ENCODE measurements at regions not wholly inside any gene's neighbourhood (a gene's known extent, or its start where the extent isn't known, plus 50 kb on each side); places are given as distances from the start of the nearest gene placed in this dataset.

DNA sequence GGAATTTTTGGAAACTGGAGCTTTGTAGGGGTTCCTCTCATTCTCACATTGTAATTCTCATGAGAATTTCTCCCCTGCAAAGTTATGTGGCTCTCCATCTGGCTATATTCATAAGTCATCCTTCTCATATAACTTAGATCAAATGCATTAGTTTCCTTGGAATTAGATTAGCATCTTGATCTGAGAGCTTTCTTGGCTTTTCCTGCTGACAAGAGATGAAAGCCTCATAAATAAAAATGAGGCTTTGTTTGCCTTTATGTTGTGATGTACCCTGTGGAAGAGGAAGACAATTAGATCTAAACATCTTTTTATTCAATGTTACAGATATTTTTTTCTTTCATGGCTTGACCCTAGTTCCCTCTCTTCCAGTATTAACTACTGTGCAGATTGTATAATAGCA, 165.4 kb upstream of the ZPLD1 start:
- no peak for TF ChIP-seq CTCF (conservative IDR thresholded peaks at IDR 0.05; ENCODE audit: low read length)
- DNase-seq (ENCODE audit: low read depth): no peak
- no peak overlapping the region for H3K4me3 ChIP-seq (ENCODE audit: low read length)

DNA sequence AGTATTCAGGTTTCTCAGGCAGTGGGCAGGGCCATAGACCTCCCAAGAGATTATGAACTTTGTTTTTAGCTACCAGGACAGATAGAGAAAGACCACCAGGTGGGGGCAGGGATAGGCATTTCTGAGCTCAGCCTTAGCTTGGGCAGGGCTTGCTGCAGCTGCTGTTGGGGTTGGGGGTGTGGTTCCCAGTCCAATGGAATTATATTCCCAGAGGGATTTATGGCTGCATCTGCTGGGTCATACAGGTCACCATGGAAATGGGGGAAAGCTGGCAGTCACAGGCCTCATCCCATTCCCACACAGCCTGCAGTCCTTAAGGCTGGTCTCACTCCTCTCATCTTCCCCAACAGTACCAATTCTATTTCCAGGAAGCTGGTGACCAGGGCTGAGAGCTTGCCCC, 144.6 kb upstream of the ZPLD1 start:
- DNase-seq (ENCODE audit: low read depth): no peak
- H3K4me3 ChIP-seq (ENCODE audit: low read length): no peak overlapping the region
- no peak for TF ChIP-seq CTCF (conservative IDR thresholded peaks at IDR 0.05; ENCODE audit: low read length)

DNA sequence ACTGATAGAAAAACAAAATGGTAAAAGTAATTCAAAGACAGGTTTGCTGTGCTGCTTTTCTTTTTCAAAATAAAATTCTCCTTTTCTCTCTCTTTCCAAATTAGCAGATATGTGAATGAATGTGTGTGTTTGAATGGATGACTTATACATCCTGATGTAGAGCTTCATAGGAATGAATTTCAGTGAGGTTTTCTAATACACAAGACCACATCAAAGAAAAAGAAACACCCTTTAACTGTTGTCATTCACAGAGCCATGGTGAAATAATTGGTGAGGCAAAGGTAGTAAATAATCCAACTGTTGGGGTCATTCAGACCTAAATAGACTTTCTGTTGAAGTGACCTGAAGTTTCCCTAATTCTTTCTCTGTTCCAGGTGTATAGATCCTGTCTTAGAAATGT, 139.1 kb upstream of the ZPLD1 start:
- no peak for DNase-seq (ENCODE audit: low read depth)
- TF ChIP-seq CTCF (conservative IDR thresholded peaks at IDR 0.05; ENCODE audit: low read length): no peak
- no peak overlapping the region for H3K4me3 ChIP-seq (ENCODE audit: low read length)

DNA sequence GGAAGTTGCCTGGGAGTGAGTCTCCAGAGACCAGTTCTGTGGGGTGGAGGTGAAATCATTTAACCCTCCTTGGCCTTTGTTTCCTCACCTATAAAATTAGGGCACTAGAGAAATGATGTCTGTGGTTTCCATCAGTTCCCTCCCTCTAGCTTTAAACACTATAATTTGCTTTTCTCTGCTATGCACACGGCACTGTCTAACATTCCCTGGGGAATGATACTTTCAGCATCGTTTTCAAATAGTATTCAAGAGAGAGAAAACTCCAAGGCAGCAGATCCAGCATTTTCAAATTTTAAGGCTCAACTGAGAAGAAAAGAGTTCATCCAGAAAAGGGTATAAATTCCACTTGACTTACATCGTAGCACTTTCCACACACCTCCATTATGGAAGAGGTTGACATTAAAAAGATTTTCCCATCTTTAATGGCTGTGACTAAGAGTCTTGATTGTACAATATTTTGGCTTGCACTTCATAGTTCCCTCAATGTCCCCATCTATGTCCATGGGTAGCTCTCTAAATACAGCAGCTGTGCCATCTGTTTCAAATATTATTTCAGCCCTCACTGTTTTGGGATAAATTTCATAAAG, 137.7 kb upstream of the ZPLD1 start:
- H3K4me3 ChIP-seq (ENCODE audit: low read length): no peak overlapping the region
- no peak for TF ChIP-seq CTCF (conservative IDR thresholded peaks at IDR 0.05; ENCODE audit: low read length)
- DNase-seq (ENCODE audit: low read depth): no peak

DNA sequence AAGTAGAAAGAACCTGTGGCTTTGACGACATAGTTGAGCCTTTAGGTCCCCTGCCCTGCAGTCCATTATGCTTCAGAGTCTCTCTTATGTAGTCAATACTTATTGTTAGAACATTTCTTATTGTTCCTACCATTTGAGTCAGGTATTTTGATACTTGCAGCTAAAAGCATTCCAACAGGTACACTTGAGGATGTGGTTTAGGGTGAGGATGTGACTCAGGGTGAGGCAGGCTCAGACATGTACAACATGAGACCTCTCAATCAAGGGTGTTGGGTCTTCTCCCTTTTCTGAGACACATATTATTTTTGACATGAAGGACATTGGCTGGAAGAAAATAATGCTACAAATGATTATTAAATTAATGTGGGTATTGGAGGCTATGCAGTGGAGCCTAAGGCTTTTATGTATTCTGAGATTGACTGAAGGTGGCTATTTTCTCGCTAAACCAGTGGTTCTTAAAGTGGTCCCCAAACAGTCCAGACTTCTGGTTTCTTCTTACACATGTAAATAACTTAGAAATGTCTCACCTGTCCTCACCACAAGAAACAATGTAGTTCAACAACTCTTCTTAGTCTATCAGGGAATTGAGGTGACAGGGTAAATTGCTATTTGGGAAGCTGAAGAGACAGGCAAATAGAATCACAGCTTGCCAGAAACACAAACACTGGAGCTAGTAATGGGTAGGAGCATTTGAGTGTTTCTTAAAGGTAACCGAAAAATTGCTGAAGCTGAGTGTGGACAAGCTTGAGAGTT, 135.5 kb upstream of the ZPLD1 start:
- no peak overlapping the region for H3K4me3 ChIP-seq (ENCODE audit: low read length)
- TF ChIP-seq CTCF (conservative IDR thresholded peaks at IDR 0.05; ENCODE audit: low read length): no peak
- DNase-seq (ENCODE audit: low read depth): no peak

- H3K4me3 ChIP-seq (ENCODE audit: low read length): no peak overlapping the region
- DNase-seq (ENCODE audit: low read depth): no peak
- TF ChIP-seq CTCF (conservative IDR thresholded peaks at IDR 0.05; ENCODE audit: low read length): no peak
Observed at GRCh38 chr3:102301155-102301880, 133.5 kb upstream of the ZPLD1 start.

DNA sequence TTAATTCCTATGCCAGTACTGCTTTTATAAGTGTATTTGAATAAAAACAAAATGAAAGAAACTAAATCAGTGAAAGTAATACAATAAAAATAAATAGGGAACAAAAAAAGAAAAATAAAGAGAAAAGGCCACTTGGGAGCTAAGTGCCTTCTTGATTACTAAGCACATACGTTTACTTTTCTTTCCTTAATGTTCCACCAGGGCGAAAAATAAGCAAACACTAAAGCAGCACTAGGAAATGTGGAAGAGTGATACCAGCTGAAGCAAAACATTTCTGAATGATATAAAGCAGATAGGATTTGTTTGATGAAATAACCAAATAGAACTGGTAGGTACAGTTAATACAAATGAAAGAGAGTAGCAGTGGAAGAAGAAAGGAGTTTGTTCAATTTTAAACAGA, 132.8 kb upstream of the ZPLD1 start:
- H3K4me3 ChIP-seq (ENCODE audit: low read length): no peak overlapping the region
- no peak for DNase-seq (ENCODE audit: low read depth)
- TF ChIP-seq CTCF (conservative IDR thresholded peaks at IDR 0.05; ENCODE audit: low read length): no peak

All from AG10803 (cell line).